KMS-11 (cell line): ENCODE measurements at regions not wholly inside any gene's neighbourhood (a gene's known extent, or its start where the extent isn't known, plus 50 kb on each side); places are given as distances from the start of the nearest gene placed in this dataset.

Experiments
- H2AFZ ChIP-seq: fragments of 200-600 bp; sonication (generic); 2 replicates; pipeline ENCODE4 v1.6.1; 2016; ENCODE audit warnings: antibody characterized with exemption, mixed run types, low read depth
- H3K27ac ChIP-seq: fragments of 200-600 bp; sonication (generic); 2 replicates; pipeline ENCODE4 v1.6.1; 2016; ENCODE audit warnings: mild to moderate bottlenecking, mixed run types
- H3K27me3 ChIP-seq: fragments of 200-600 bp; sonication (generic); 2 replicates; pipeline ENCODE4 v1.6.1; 2017; ENCODE audit warnings: mild to moderate bottlenecking, low read depth, mixed run types, moderate library complexity; ENCODE audit not compliant: insufficient read depth
- H3K36me3 ChIP-seq: fragments of 200-600 bp; sonication (generic); 2 replicates; pipeline ENCODE4 v1.6.1; 2017; ENCODE audit warnings: mild to moderate bottlenecking, mixed run types; ENCODE audit not compliant: insufficient read depth
- H3K4me1 ChIP-seq: fragments of 200-600 bp; sonication (generic); 2 replicates; pipeline ENCODE4 v1.6.1; 2016; ENCODE audit warnings: mild to moderate bottlenecking, low read depth, mixed run types; ENCODE audit not compliant: poor library complexity, severe bottlenecking
- H3K4me2 ChIP-seq: fragments of 200-600 bp; sonication (generic); 2 replicates; pipeline ENCODE4 v1.7.0; 2016; ENCODE audit warnings: mild to moderate bottlenecking, mixed run types
- H3K4me3 ChIP-seq: fragments of 200-600 bp; sonication (generic); IDR thresholded peaks from 2 replicates; pipeline ENCODE4 v1.6.1; 2017; ENCODE audit warnings: low read depth, low read length, mixed read lengths; ENCODE audit not compliant: insufficient read depth
- H3K79me2 ChIP-seq: fragments of 200-600 bp; sonication (generic); 2 replicates; pipeline ENCODE4 v1.6.1; 2016; ENCODE audit warnings: low read depth, mixed run types; ENCODE audit not compliant: insufficient read depth
- H3K9ac ChIP-seq: fragments of 200-600 bp; sonication (generic); 2 replicates; pipeline ENCODE4 v1.6.1; 2016; ENCODE audit warnings: mild to moderate bottlenecking, mixed run types
- H4K20me1 ChIP-seq: fragments of 200-600 bp; sonication (generic); 2 replicates; pipeline ENCODE4 v1.6.1; 2016; ENCODE audit warnings: mild to moderate bottlenecking, mixed run types; ENCODE audit not compliant: insufficient read depth
- TF ChIP-seq, protein P1 (sequence below): fragments of 200-600 bp; sonication (generic); conservative IDR thresholded peaks from 2 replicates; pipeline ENCODE4 v1.6.1; 2017; ENCODE audit warnings: low read depth, mild to moderate bottlenecking, antibody characterized with exemption, low read length, moderate library complexity, mixed read lengths

DNA sequence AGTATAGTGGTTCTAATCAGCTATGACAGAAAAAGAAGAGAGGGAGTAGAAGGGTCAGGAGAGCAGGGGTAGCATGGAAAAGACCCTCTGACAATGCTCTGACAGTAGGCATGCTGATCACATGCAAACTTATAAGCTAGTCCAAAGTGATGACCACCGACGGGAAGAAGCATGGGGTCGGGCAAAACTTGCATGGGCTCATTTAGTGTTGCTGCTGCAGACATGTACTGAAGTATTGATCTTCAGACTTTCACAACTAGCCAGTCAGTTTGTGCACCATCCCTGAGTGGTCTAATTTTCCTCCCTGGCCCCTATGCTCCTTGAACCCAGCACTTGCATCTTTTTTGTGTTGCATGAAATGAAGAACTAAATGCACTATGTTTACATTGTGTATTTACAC lies 225.4 kb downstream of the SYK start:
- H3K4me1 ChIP-seq, result peaks cover 3% of the 10 kb centered on the region
- no peak overlapping the region for H3K9ac ChIP-seq
- H3K4me2 ChIP-seq, result no peak overlapping the region
- no peak overlapping the region for H2AFZ ChIP-seq
- no peak overlapping the region for H3K27ac ChIP-seq
- H4K20me1 ChIP-seq, result no peaks in the 10 kb centered on the region
- H3K36me3 ChIP-seq, result no peaks in the 10 kb centered on the region
- no peak overlapping the region for H3K4me3 ChIP-seq
- no peaks in the 10 kb centered on the region for H3K27me3 ChIP-seq
- no peaks in the 10 kb centered on the region for H3K79me2 ChIP-seq
- TF ChIP-seq, protein P1, sequence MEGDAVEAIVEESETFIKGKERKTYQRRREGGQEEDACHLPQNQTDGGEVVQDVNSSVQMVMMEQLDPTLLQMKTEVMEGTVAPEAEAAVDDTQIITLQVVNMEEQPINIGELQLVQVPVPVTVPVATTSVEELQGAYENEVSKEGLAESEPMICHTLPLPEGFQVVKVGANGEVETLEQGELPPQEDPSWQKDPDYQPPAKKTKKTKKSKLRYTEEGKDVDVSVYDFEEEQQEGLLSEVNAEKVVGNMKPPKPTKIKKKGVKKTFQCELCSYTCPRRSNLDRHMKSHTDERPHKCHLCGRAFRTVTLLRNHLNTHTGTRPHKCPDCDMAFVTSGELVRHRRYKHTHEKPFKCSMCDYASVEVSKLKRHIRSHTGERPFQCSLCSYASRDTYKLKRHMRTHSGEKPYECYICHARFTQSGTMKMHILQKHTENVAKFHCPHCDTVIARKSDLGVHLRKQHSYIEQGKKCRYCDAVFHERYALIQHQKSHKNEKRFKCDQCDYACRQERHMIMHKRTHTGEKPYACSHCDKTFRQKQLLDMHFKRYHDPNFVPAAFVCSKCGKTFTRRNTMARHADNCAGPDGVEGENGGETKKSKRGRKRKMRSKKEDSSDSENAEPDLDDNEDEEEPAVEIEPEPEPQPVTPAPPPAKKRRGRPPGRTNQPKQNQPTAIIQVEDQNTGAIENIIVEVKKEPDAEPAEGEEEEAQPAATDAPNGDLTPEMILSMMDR, result no peak

DNA sequence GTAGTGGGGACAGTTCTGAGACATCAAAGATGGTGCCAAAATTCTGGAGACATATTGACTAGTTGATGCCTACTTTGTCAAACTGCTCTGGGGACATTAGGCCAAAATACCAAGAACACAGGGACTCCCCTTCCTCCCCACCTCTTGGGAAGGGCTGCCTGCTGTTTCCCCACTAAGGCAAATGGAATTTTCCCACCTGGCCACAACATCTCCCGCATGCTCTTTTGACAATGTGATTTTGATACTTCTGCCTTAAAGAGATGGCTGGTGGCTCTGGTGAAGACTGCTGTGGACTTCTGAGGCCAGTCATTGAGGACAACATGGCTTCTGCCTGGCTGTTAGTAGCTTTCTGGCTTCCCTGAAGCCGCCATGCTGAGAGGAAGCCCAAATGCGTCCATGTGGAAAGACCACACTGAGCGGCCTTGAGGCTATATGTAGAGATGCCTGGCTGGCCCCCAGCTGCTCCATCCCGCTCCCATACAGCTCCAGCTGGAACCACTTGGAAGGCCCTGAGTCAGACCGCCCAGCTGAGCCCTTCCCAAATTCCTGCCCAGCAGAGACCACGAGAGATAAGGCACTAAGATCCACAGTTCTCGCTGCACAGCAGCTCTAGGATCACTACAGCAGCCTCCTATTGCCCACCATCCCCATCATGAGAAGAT lies 226.7 kb downstream of the SYK start:
- no peaks in the 10 kb centered on the region for H3K79me2 ChIP-seq
- H3K4me3 ChIP-seq, result no peak overlapping the region
- no peak overlapping the region for H3K9ac ChIP-seq
- no peaks in the 10 kb centered on the region for H3K36me3 ChIP-seq
- H3K4me1 ChIP-seq, result peaks cover 14% of the 10 kb centered on the region
- no peak overlapping the region for H2AFZ ChIP-seq
- H3K27me3 ChIP-seq, result no peaks in the 10 kb centered on the region
- H4K20me1 ChIP-seq, result no peaks in the 10 kb centered on the region
- TF ChIP-seq, protein P1, result no peak
- no peak overlapping the region for H3K4me2 ChIP-seq
- H3K27ac ChIP-seq, result no peak overlapping the region

DNA sequence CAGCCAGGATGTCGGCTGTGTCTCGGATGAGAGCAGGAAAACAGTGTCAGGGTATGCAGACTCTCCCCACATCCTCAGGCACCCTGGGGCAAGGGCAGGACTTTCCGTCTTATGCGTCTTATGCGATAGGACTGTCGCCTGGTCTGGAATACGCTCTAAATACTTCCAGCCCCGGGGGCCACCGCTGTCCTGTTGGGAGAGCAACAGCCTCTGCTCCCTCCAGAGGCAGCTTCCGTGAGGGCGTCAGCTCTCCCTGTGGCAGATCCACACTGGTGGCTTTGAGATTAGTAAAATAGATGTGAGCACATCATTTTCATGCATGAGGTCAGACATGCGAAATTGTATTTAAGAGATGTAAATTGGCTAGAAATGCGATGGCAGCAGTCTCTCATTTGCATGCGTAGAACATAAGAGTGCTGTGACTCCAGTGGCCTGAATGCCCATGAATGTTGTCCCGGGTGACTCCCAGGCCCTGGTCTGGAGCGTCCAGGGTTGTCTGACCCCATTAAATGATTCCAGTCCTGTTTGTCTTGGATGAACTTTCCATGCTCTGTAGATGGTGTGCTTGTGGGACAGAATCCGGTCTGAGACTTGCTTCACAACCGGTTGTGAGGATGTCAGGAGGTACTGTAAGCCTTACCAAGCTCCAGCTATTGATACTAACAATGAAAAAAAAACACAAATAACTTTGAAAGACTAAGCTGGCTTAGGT lies 228.2 kb downstream of the SYK start:
- Histone ChIP-seq H3K36me3 (no peaks in the 10 kb centered on the region), H3K27ac (no peak overlapping the region), H3K9ac (no peak overlapping the region), H3K79me2 (no peaks in the 10 kb centered on the region), H4K20me1 (no peaks in the 10 kb centered on the region), H3K27me3 (no peaks in the 10 kb centered on the region), H3K4me3 (no peak overlapping the region), H3K4me1 (peaks cover 29% of the 10 kb centered on the region), H3K4me2 (no peak overlapping the region), H2AFZ (no peak overlapping the region)
- TF ChIP-seq, protein P1, result no peak

DNA sequence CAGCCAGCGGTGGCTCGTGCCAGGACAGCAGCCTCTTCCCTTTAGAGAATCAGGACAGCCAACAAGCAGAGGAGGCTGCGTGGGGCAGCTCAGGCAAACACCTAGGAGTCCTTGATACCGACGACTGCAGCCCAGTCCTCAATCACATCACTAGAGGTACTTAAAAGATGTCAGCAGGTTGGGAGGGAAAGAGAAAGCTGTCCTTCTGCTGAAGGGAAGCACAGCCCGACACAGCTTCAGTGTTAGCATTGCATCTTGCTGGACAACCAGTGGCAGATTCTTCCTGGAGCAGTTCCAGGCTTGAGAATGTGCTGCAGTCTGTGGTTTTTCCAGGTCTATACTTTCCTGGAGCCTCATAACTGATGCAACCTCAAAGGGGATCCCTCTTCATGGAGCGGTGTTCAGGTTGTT lies 230.5 kb downstream of the SYK start:
- H3K9ac ChIP-seq, result no peak overlapping the region

More for the DNA sequence above, 230.5 kb downstream of the SYK start:
- Histone ChIP-seq H3K4me1 (peaks cover 49% of the 10 kb centered on the region), H3K27me3 (no peaks in the 10 kb centered on the region), H3K4me2 (no peak overlapping the region), H3K79me2 (no peaks in the 10 kb centered on the region), H3K4me3 (no peak overlapping the region), H4K20me1 (no peaks in the 10 kb centered on the region), H2AFZ (no peak overlapping the region), H3K36me3 (no peaks in the 10 kb centered on the region), H3K27ac (no peak overlapping the region)
- TF ChIP-seq, protein P1, result no peak
